Spleen (tissue), 7 donors: ENCODE measurements at regions not wholly inside any gene's neighbourhood (a gene's known extent, or its start where the extent isn't known, plus 50 kb on each side); places are given as distances from the start of the nearest gene placed in this dataset.

ENCODE experiments used
- CTCF ChIP-seq, 11 experiments: fragments of 200-600 bp in 7 of 11; fragments of 450-650 bp in 4 of 11; sonication (generic) in 4 of 11; IDR thresholded peaks in 8 of 11; conservative IDR thresholded peaks in 3 of 11; 1 replicate in 7 of 11; 2 replicates in 4 of 11; pipeline versions ENCODE4 v1.4.0 to v1.8.0; 2016 to 2021; ENCODE audit warnings: antibody characterized with exemption in 11 of 11, inconsistent platforms in 4 of 11, mild to moderate bottlenecking in 1 of 11
- POLR2A ChIP-seq, 3 donors: fragments of 450-650 bp; IDR thresholded peaks; one replicate each; pipeline ENCODE4 v1.5.1; 2017; ENCODE audit warnings: antibody characterized with exemption in 3 of 3, mild to moderate bottlenecking in 1 of 3
- POLR2AphosphoS5 ChIP-seq, 3 donors: sonication (generic); formaldehyde crosslinking; IDR thresholded peaks; one replicate each; pipeline ENCODE4 v1.5.1; 2017; ENCODE audit warnings: antibody characterized with exemption in 3 of 3
- donor health status: DM: no; HTN: no; CAD: no; lungs with moderate emphysema.
- donor health status: DM: no; HTN: no; CAD: no.
- donor health status: DM: no; HTN: no; CAD: no.

GRCh38 chr5:20522905-20523482 lies 535.0 kb upstream of the CDH18 start:
- no peak for TF ChIP-seq CTCF (IDR thresholded peaks at IDR 0.05 in 8 of 11, conservative IDR thresholded peaks at IDR 0.05 in 3 of 11)
- TF ChIP-seq POLR2AphosphoS5 (IDR thresholded peaks at IDR 0.05), result no peak
- no peak for TF ChIP-seq POLR2A (IDR thresholded peaks at IDR 0.05)
